Activated CD4-positive, CD25-positive, alpha-beta regulatory T cell treated with anti-CD3 and anti-CD28 coated beads, Interleukin-2, amount 50 U/mL, for 24 hours (primary cell): ENCODE measurements at regions not wholly inside any gene's neighbourhood (a gene's known extent, or its start where the extent isn't known, plus 50 kb on each side); places are given as distances from the start of the nearest gene placed in this dataset.
A peak's percentile ranks its signal among the peaks of the same experiment; 100 is the strongest.

Experiments used
- ATAC-seq, 2 donors: fragments of 150-1000 bp; cut with Tn5 transposase; one replicate each; pipeline ENCODE4 v1.10.0; 2021; ENCODE audit warnings: mild to moderate bottlenecking in 1 of 2, moderate library complexity in 1 of 2

DNA sequence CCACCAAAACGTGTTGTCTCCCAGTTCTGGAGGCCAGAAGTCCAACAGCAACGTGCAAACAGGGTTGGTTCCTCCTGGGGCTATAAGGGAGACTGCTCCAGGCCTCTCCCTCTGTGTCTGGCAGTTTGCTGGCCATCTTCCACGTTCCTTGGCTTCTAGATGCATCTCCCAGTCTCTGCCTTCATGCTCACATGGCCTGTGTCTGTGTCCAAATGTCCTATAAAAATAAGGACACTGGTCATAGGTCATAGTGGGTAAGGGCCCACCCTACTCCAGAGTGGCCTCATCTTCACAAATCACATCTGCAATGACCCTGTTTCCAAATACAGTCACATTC, 69.4 kb upstream of the TAF1B start:
- ATAC-seq, result no peak

- ATAC-seq, result no peak
These were observed 69.0 kb upstream of the TAF1B start for GRCh38 chr2:9774266-9774665.

DNA sequence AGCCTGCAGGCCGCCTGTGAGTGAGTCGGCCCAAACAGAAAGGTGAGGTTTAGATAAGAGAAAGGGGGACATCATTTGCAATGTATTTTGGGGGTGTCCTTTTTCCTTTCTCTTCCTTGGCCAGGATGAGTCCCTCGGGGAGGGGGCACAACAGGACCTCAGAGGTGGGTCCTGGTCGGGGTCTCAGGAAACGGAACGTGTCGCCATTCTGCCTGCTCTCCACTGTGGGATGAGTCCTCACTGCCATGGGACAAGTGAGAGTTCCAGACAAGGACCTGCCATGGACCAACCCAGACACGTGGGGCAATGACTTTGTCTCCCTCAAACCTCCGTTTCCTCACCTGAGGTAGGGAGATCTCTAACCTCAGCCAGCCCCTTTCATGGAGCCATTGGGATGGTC, 67.9 kb upstream of the TAF1B start:
- ATAC-seq, result no peak

GRCh38 chr2:9775999-9776712, 67.1 kb upstream of the TAF1B start:
- no peak for ATAC-seq

GRCh38 chr2:9777081-9777480, 66.2 kb upstream of the TAF1B start:
- ATAC-seq, result no peak

DNA sequence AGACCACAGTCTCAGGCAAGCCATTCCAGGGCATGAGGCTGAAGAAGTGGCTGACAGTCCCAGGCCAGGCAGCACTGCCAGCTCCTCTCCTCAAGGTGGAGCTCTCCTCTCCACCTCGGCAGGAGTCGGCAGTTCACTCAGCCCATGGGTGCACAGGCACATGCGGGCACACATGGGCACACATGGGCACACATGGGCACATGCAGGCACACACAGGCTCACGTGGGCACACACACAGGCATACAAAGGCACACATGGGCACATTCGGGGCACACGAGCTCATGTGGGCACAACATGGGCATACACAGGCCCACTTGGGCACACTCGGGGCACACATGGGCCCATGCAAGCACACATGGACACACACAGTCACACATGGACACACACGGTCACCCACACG, 65.3 kb upstream of the TAF1B start:
- ATAC-seq, result no peak

DNA sequence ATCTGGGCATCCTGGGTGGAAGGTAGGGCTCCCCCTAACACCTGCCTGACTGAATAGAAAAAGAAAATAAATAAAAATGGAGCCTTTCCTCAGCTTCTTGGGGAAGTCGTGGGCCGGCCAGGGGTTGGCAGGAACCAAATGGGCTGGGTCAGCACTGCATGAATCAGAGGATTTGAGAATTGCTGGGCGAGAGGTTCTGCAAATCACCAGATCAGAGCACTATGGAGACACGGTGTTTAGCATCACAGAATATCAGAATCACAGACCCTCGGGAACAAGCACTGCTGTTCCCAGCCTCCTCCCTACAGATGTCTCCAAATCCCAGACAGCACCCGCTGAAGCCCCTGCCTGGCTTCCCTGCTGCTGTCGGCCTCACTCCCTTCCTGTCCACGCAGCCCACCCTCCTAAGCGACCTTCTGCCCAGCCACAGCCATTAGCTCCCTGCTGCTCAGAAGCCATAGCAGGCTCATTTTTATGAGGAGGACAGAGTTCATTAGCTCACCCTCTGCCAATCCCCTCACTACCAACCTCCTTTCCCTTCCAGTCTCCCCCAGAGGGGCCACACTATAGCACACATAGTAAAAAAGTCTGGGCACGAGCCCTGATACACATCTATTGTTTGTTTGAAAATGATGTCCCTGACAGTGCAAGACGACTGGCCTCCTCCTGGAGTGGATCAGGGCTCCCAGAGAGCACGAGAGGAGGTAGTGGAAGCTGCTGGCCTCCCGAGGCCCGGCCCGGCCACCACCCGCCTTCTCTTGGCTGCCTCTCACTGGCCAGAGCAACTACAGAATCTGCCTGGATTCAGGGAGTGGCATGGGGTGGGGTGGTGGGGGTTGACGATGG, 64.6 kb upstream of the TAF1B start:
- ATAC-seq, result no peak

DNA sequence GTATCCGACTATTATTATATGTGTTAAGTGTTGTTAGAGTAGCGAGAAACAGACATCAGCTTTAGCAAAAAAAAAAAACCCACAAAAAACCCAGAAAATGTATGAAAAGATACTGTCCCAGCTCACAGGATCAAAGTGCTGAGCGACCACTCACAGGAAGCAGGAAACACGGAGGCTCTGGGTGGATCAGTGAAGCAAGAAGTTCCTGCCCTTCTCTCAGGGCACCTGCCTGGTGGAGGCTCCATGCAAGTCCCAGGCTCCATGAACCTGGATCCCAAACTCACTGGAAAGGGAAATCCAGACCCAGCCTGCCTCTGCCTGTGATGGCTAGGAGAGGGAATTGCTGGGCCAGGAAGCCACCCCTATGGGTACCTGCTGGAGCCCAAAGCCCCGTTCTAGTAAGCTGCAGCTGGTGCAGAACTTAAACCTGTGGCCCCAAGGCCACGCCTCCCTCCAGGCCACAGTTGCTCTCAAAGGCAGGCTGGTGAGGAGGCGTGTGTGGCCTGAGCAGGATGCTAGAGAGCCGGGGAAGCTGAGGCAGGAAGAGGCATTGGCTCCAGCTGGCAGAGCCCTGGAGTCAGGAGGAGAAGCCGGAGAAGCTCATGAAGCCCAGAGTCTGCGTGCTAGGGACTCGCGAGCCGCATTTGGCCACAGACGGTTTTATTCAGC, 63.5 kb upstream of the TAF1B start:
- ATAC-seq, result peak in 1 of 2 donors; percentile 16

- ATAC-seq, result no peak
These were observed 62.7 kb upstream of the TAF1B start for GRCh38 chr2:9780368-9781130.

GRCh38 chr2:9781252-9781651, 62.0 kb upstream of the TAF1B start:
- ATAC-seq, result no peak

DNA sequence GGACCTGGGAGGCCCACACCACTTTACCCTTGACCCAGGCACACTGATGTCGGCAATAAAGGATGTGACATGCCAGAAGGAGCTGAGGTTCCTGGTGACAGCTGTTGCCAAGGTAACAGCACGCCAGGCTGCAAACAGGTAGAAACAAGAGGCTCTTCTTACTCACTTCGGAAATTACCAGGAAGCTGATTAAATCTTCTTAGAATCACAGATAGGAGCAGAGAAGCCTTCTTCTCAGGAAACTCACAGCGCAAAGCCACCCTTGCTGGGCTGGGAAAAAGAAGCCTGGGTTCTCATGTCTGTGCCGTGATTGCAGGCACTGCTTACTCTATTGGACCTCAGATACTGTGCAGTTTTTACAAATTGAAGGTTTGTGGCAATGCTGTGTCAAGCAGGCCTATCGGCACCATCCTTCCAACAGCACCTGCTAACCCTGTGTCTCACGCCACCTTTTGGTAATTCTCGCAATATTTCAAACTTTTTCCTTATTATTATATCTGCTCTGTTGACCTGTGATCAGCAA, 61.0 kb upstream of the TAF1B start:
- peak; percentile 91 to 93 for ATAC-seq

- no peak for ATAC-seq
These were observed 53.9 kb upstream of the TAF1B start for GRCh38 chr2:9789371-9789770.

GRCh38 chr2:9790702-9791225, 52.5 kb upstream of the TAF1B start:
- ATAC-seq, result no peak

GRCh38 chr2:9791711-9792110, 51.6 kb upstream of the TAF1B start:
- no peak for ATAC-seq

DNA sequence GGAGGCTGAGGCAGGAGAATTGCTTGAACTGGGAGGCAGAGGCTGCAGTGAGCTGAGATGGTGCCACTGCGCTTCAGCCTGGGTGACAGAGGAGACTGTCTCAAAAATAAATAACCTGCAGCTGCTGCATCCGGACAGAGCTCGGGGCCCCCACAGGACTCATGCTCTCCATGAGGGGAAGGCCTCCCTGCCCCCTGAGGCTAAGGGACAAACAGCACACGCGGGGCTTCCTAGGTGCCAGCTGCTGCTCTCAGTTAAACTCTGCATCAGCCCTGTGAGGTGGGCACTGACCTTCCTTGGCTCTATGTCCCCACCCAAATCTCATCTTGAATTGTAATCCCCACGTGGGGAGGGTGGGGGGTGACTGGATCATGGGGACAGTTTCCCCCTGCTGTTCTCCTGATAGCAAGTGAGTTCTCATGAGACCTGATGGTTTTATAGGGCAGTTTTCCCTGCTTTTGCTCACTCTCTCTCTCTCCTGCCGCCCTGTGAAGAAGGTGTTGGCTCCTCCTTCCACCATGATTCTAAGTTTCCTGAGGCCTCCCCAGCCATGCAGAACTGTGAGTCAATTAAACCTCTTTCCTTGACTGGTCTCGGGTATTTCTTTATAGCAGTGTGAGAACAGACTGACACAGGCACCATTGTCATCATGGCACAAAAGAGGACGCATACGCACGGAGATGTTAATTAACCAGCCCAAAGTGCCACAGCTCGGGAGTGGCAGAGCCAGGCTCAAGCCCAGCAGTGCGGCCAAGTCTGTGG, 49.9 kb upstream of the TAF1B start:
- no peak for ATAC-seq
